OCI-M2 (cell line): ENCODE measurements at regions not wholly inside any gene's neighbourhood (a gene's known extent, or its start where the extent isn't known, plus 50 kb on each side); places are given as distances from the start of the nearest gene placed in this dataset.
"Not testable (repeated sequence)": the region's sequence is repeated elsewhere in the genome, so short reads cannot be mapped to it uniquely, and the experiment has no call there.

ENCODE experiments used
- DNase-seq: peaks from one replicate; lab custom pipeline; 2025; ENCODE audit not compliant: unreplicated experiment; lab: John Stamatoyannopoulos, UW

DNA sequence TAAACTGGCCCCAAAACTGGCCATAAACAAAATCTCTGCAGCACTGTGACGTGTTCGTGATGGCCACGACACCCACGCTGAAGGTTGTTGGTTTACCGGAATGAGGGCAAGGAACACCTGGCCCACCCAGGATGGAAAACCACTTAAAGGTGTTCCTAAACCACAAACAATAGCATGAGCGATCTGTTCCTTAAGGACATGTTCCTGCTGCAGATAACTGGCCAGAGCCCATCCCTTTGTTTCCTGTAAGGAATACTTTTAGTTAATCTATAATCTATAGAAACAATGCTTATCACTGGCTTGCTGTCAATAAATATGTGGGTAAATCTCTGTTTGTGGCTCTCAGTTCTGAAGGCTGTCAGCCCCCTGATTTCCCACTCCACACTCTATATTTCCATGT, 305.2 kb upstream of the RPS23 start:
- DNase-seq: not testable (repeated sequence)

DNA sequence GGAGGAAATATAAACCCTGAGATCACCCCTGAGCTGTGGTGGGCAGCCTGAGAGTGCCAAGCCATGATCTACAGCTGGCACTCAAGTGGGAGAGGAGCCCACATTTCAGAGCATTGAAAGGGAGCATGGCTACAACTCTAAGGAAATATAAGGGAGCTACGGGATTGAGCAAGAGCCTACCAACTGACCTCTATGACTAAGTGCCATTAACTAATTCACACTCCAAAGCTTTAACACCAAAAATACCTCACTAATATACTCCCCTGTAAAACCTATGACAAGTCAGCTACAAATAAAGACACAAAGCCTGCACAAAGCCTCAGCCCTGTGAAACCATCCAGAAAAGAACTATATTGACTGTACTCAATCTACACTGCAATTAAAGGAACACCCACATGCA, 286.8 kb upstream of the RPS23 start:
- DNase-seq: no peak

GRCh38 chr5:82563745-82564144, 285.6 kb upstream of the RPS23 start:
- no peak for DNase-seq

DNA sequence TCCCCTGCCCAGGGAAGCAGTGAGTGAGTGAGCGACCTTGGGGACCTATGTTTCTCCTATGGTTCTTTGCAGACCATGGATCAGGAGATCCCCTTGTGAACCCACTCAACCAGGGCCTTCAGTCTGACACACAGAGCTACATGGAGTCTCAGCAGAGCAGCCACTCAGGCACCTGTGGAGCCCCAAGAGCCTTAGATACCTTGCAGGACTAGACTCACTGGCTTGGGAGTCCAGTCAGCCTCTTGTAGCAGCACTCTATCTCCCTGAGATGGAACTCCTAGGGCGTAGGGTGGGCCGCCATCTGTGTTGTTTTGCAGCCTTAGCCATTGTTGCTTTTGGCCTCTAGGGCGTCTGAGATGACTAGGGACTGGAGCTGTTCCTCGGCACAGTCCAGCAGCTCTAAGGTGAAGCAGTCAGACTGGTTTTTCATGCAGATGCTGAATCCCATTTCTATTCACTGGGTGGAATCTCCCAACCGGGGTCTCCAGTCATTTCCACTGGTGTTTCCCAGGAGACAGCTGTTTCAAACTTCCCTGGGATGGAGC, 284.6 kb upstream of the RPS23 start:
- no peak for DNase-seq

- DNase-seq: no peak
Measured at GRCh38 chr5:82561797-82562196, 283.6 kb upstream of the RPS23 start.

- DNase-seq: no peak
Measured at GRCh38 chr5:82560969-82561368, 282.8 kb upstream of the RPS23 start.

GRCh38 chr5:82560561-82560960, 282.4 kb upstream of the RPS23 start:
- no peak for DNase-seq

GRCh38 chr5:82551840-82552385, 273.8 kb upstream of the RPS23 start:
- no peak for DNase-seq

DNA sequence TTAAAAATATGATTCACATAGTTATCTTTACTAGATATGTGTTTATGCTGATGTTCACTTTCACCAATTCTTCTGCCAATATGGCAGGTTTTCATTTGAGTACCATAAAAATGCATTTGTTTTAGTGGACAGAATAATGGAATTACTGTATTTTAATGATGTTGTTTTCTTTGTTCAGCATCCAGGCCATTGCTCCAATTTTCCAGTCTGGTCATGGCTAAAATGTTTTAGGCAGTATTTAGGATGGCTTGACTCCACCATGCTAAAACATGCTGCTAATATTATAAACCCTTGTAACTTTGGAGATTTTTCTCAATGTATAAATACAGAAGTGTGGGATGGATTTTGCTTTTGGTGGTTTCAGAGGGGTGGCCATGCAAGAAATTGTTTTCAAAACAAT, 273.0 kb upstream of the RPS23 start:
- DNase-seq: no peak

DNA sequence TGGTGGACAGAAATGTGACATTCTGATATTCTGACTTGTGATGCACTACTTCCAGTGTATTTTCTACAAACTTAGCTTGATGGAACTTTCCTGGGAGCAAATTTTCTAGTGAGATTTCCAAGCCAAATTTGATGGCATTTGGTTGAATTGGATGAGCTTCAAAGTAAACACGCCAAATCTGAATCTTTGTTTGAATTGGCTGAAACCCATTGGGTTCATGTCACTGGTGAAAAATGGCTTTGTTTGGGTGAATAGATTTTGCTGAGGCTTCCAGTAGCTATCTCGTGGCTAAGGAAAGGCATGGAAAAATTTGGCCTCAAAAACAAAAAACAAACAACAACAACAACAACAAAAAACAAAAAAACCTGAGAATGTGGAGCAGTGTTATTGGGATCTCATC, 271.1 kb upstream of the RPS23 start:
- DNase-seq: no peak

DNA sequence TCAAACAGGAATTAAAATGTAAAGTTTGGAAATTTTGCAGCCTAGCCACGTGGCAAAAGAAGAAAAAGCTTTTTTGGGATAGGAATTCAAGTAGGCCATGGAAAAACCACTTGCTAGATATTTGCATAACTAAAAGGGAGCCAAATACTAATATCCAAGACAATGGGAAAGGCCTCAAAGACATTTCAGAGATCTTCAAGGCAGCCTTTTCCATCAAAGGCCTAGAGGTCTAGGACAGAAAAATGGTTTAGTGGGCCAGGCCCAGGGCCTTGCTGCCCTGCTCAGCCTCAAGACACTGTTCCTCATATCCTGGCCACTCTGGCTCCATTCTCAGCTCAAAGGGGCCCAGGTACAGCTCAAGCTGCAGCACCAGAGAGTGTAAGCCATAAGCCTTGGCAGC, 265.9 kb upstream of the RPS23 start:
- no peak for DNase-seq

- DNase-seq: no peak
Measured at GRCh38 chr5:82540301-82540700, 262.1 kb upstream of the RPS23 start.

- DNase-seq: no peak
Measured at GRCh38 chr5:82538339-82539034, 260.3 kb upstream of the RPS23 start.

DNA sequence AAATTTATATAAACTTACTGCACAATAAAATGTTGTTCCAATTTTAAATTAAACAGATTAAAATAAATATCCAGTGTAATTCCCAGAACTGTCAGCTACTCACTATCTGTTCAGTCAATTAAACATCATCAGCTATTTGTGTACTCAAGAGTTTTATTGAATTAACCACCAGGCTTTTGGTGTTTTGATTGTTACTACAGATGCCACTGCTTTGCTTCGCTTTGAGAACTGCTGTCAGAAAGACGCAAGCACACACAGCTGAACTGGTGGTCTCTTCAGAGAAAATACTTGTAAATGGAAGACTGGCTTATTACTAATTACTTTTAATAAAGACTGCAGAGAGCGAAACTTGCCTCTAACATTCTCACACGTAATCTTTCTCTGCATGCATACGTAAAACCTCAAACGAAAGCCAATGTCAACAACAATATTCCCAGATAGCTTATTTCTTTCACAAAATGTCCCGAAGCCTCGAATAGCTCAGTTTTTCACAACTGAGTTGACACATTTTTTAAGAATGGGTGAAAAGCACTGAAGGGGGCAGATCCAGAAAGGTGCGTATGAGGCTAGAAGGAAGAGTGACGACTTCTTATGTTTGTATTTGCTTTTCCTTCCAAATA, 259.6 kb upstream of the RPS23 start:
- DNase-seq: no peak

- no peak for DNase-seq
Measured at GRCh38 chr5:82534986-82535385, 256.8 kb upstream of the RPS23 start.

DNA sequence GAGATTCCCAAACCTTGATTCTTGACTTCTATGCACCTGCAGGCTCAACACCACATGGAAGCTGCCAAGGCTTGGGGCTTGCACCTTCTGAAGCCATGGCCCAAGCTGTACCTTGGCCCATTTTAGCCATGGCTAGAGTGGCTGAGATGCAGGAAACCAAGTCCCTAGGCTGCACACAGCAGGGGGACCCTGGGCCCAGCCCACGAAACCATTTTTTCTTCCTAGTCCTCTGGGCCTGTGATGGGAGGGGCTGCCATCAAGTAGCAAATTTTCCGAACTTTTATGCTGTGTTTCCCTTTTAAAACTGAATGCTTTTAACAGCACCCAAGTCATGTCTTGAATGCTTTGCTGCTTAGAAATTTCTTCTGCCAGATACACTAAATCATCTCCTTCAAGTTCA, 253.9 kb upstream of the RPS23 start:
- DNase-seq: not testable (repeated sequence)

DNA sequence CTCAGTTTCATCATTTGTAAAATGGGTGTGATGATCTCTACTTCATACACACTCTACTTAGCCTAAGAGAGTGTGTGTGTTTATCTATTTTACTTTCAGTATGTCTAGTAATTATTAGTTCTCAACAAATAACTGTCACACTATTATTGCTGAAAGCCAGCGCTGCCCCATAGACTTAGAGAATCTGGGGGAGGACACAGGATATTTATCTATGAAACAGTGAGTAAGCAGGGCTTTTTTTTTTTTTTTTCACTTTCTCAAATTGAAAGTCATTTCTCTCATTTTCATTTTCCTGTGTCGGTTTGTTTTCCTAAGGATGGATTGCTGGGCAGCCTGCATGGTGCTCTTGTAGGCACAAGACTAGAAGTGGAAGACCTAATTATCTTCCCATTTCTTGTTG, 248.4 kb upstream of the RPS23 start:
- DNase-seq: no peak

DNA sequence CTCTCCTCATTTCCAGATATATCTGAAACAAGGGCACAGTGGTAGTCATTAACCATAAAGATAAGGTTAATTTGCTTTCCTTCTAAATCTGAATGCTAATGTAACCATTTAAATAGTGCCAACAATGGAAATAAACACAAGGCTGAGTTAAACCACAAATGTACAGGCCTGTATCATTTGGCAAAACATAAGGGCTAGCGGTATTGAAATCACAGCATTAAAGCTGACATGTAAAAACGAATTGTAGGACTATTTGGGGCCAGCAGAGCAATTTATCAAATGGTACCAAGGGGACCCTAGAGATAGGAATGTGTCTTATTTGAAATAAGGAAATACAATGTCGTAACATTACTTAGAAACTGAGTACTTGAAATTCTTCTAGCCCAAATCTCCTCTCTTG, 247.5 kb upstream of the RPS23 start:
- DNase-seq: no peak

DNA sequence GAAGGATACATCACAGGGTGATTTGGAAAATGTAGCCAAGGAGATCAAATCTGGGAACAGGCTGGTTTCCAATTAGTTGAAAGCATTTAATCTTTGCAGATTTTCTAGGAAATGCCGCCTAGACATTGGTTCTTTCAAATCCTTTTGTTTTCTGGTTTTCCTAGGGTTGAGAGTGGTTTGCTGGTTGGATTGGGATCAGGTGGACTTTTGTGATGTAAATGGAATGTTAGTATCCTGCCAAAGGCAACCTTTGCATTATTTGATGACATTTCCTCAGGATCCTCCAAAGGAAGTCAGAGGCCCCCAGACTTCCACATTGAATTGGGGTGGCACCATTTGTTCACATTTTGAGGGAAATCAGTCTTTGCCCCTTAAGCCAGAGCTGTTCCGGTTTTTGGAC, 245.5 kb upstream of the RPS23 start:
- DNase-seq: no peak

DNA sequence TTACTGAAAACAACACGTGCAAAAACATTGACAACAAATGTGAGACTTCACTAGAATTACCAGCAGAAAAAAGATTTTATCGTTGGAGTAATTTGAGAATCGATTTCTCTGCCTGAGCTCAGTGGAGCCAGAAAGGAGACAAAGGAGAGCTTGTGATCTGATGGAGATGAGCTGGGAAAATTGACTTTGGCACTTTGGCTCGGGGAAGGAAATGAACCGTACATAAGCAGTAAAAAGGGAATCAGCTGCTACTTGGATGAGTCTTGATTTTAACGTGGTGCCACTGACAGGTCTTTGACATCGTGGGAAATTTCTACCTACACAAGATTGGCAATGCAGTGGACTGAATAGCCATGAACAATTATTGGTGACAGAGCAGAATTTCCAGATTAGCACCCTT, 244.7 kb upstream of the RPS23 start:
- DNase-seq: no peak

- DNase-seq: no peak
Measured at GRCh38 chr5:82521431-82522051, 243.4 kb upstream of the RPS23 start.

DNA sequence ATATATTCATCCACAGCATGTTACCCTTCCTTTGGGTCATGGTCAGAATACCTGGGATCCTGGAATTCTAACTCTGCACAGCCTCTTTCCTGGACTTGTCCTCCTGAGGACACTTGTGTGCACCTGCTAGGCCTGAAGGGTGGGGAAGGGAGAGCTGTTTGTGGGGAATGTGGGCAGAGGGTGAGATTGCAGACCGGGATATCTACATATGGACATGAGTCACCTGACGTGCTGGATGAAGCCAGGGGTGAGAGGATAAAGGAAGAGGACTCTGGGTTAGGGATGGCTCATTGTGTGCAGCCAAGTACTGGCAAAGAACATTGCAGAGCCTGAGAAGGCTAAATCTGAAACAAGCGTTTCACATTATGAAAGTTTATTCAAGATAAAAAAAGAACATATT, 241.4 kb upstream of the RPS23 start:
- no peak for DNase-seq
